ENCODE measurements at regions not wholly inside any gene's neighbourhood (a gene's known extent, or its start where the extent isn't known, plus 50 kb on each side); places are given as distances from the start of the nearest gene placed in this dataset.

DNA sequence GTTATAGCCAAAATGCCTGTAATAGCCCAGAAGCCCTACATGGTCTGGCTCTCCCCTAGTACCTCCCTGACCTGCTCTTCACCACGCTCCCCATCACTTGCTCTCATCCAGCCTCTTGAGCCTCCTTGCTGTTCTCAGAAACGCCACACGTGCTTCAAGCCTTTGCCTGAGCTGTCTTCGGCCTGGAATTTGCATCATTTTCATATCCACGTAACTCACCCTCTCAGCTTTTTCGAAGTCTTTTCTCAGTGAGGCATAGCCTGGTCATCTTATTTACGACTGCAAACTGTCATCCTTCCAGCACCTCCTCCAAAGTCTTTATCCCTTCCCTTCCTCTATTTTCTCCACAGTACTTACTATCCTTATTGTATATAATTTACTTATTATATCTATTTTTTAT lies 151.0 kb upstream of the AHR start:
- TF ChIP-seq, protein P1, sequence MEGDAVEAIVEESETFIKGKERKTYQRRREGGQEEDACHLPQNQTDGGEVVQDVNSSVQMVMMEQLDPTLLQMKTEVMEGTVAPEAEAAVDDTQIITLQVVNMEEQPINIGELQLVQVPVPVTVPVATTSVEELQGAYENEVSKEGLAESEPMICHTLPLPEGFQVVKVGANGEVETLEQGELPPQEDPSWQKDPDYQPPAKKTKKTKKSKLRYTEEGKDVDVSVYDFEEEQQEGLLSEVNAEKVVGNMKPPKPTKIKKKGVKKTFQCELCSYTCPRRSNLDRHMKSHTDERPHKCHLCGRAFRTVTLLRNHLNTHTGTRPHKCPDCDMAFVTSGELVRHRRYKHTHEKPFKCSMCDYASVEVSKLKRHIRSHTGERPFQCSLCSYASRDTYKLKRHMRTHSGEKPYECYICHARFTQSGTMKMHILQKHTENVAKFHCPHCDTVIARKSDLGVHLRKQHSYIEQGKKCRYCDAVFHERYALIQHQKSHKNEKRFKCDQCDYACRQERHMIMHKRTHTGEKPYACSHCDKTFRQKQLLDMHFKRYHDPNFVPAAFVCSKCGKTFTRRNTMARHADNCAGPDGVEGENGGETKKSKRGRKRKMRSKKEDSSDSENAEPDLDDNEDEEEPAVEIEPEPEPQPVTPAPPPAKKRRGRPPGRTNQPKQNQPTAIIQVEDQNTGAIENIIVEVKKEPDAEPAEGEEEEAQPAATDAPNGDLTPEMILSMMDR (IDR thresholded peaks at IDR 0.05): no peak
- TF ChIP-seq POLR2A (IDR thresholded peaks at IDR 0.05): no peak

Measured in thyroid gland (tissue), 4 donors.